ENCODE measurements at regions not wholly inside any gene's neighbourhood (a gene's known extent, or its start where the extent isn't known, plus 50 kb on each side); places are given as distances from the start of the nearest gene placed in this dataset.

- Histone ChIP-seq H3K9me2 (replicated peaks; ENCODE audit: insufficient read depth) (no peaks in the 10 kb centered on the region), H4K20me1 (ENCODE audit: insufficient read depth, poor library complexity, severe bottlenecking) (no peaks in the 10 kb centered on the region), H3K27me3 (no peaks in the 10 kb centered on the region), H3K4me3 (no peak overlapping the region), H2AFZ (no peak overlapping the region), H3K27ac (no peak overlapping the region), H3K36me3 (replicated peaks; ENCODE audit: insufficient read depth, low read depth) (no peaks in the 10 kb centered on the region), H3K4me2 (no peak overlapping the region), H3K9me3 (ENCODE audit: low read depth) (peaks cover 3% of the 10 kb centered on the region), H3K4me1 (ENCODE audit: insufficient read depth) (no peaks in the 10 kb centered on the region), H3K79me2 (no peaks in the 10 kb centered on the region)
- DNase-seq (ENCODE audit: low spot score), result no peak
- WGBS (ENCODE audit: low lambda C conversion rate, missing lambda C conversion rate), result 96% methylated on average over 2 of the region's 2 CpGs
- TF ChIP-seq EZH2phosphoT487 (IDR thresholded peaks at IDR 0.05; ENCODE audit: low read depth, severe bottlenecking, unreplicated experiment) (no peak), EZH2 (IDR thresholded peaks at IDR 0.05; ENCODE audit: borderline replicate concordance) (no peak), CTCF (IDR thresholded peaks at IDR 0.05; ENCODE audit: poor library complexity) (no peak)
Observed at GRCh38 chr4:96509039-96509741, 669.3 kb downstream of the PDHA2 start.

DNA sequence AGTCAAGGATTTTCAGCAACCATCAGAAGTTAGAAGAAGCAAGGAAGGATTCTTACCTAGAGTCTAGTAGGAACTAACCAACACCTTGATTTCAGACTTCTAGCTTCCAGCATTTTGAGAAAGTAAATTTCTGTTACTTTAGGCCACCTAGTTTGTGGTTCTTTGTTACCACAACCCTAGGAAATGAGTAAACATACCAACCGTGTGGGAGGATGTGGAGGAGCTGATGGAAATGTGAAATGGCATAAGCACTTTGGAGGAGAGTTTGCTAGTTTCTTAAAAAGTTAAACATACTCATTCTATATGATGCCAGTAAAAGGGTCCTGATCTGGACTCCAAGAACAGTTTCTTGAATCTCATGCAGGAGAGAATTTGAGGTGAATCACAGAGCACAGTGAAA lies 679.4 kb downstream of the PDHA2 start:
- Histone ChIP-seq H3K9me2 (replicated peaks; ENCODE audit: insufficient read depth) (no peaks in the 10 kb centered on the region), H4K20me1 (ENCODE audit: insufficient read depth, poor library complexity, severe bottlenecking) (no peaks in the 10 kb centered on the region), H3K27ac (no peak overlapping the region), H3K4me2 (no peak overlapping the region), H2AFZ (no peak overlapping the region), H3K9me3 (ENCODE audit: low read depth) (no peaks in the 10 kb centered on the region), H3K4me3 (no peak overlapping the region), H3K79me2 (no peaks in the 10 kb centered on the region), H3K4me1 (ENCODE audit: insufficient read depth) (no peaks in the 10 kb centered on the region), H3K36me3 (replicated peaks; ENCODE audit: insufficient read depth, low read depth) (no peaks in the 10 kb centered on the region), H3K27me3 (no peaks in the 10 kb centered on the region)
- WGBS (ENCODE audit: low lambda C conversion rate, missing lambda C conversion rate), result 43% methylated on average over 1 of the region's 1 CpG
- no peak for DNase-seq (ENCODE audit: low spot score)
- TF ChIP-seq EZH2phosphoT487 (IDR thresholded peaks at IDR 0.05; ENCODE audit: low read depth, severe bottlenecking, unreplicated experiment) (no peak), EZH2 (IDR thresholded peaks at IDR 0.05; ENCODE audit: borderline replicate concordance) (no peak), CTCF (IDR thresholded peaks at IDR 0.05; ENCODE audit: poor library complexity) (no peak)

GRCh38 chr4:96521046-96521536 lies 681.2 kb downstream of the PDHA2 start:
- Histone ChIP-seq H3K27ac (no peak overlapping the region), H3K4me1 (ENCODE audit: insufficient read depth) (no peaks in the 10 kb centered on the region), H3K4me2 (no peak overlapping the region), H3K9me2 (replicated peaks; ENCODE audit: insufficient read depth) (no peaks in the 10 kb centered on the region), H3K36me3 (replicated peaks; ENCODE audit: insufficient read depth, low read depth) (no peaks in the 10 kb centered on the region), H2AFZ (no peak overlapping the region), H3K27me3 (no peaks in the 10 kb centered on the region), H3K79me2 (no peaks in the 10 kb centered on the region), H3K4me3 (no peak overlapping the region), H3K9me3 (ENCODE audit: low read depth) (no peaks in the 10 kb centered on the region), H4K20me1 (ENCODE audit: insufficient read depth, poor library complexity, severe bottlenecking) (no peaks in the 10 kb centered on the region)
- WGBS (ENCODE audit: low lambda C conversion rate, missing lambda C conversion rate), result 92% methylated on average over 12 of the region's 18 CpGs
- TF ChIP-seq CTCF (IDR thresholded peaks at IDR 0.05; ENCODE audit: poor library complexity) (no peak), EZH2phosphoT487 (IDR thresholded peaks at IDR 0.05; ENCODE audit: low read depth, severe bottlenecking, unreplicated experiment) (no peak), EZH2 (IDR thresholded peaks at IDR 0.05; ENCODE audit: borderline replicate concordance) (no peak)
- no peak for DNase-seq (ENCODE audit: low spot score)
